BJ (cell line): ENCODE measurements at regions not wholly inside any gene's neighbourhood (a gene's known extent, or its start where the extent isn't known, plus 50 kb on each side); places are given as distances from the start of the nearest gene placed in this dataset.

Experiments used
- CTCF ChIA-PET: fragments of 350-600 bp; formaldehyde crosslinking; extraction: SDS; loops from one replicate; lab custom pipeline; 2021; ENCODE audit warnings: antibody characterized with exemption, inconsistent platforms; lab: Yijun Ruan, JAX
- POLR2A ChIA-PET: fragments of 300-600 bp; sonication (Branson Sonifier 250); formaldehyde crosslinking; extraction: SDS; loops from one replicate; lab custom pipeline; 2021; ENCODE audit warnings: antibody characterized with exemption; lab: Charles Lee
- DNase-seq: peaks from one replicate; pipeline ENCODE4 v3.0.0-alpha.2; 2011; ENCODE audit warnings: low read depth
- H3K27me3 ChIP-seq: 2 replicates; pipeline ENCODE4 v1.6.0; 2011; ENCODE audit warnings: low read length; ENCODE audit not compliant: control insufficient read depth, insufficient read depth
- H3K36me3 ChIP-seq: 2 replicates; pipeline ENCODE4 v1.5.1; 2011; ENCODE audit warnings: low read length; ENCODE audit not compliant: control insufficient read depth, insufficient read depth
- H3K4me3 ChIP-seq: 2 replicates; pipeline ENCODE4 v1.5.1; 2011; ENCODE audit warnings: low read depth, mild to moderate bottlenecking, control low read depth, low read length
- TF ChIP-seq, protein P1 (sequence below): IDR thresholded peaks from 2 replicates; pipeline ENCODE4 v1.5.1; 2011; ENCODE audit warnings: low read depth, mild to moderate bottlenecking, control low read depth, inconsistent platforms, low read length, moderate library complexity; ENCODE audit not compliant: insufficient read depth

GRCh38 chr2:105179469-105180372 lies 61.8 kb upstream of the GPR45 start:
- Histone ChIP-seq H3K4me3 (no peak overlapping the region), H3K27me3 (peaks cover 12% of the 10 kb centered on the region; the same call in 1 of the 2 replicates), H3K36me3 (no peaks in the 10 kb centered on the region)
- POLR2A ChIA-PET: no interaction called here
- no peak for DNase-seq
- TF ChIP-seq, protein P1, sequence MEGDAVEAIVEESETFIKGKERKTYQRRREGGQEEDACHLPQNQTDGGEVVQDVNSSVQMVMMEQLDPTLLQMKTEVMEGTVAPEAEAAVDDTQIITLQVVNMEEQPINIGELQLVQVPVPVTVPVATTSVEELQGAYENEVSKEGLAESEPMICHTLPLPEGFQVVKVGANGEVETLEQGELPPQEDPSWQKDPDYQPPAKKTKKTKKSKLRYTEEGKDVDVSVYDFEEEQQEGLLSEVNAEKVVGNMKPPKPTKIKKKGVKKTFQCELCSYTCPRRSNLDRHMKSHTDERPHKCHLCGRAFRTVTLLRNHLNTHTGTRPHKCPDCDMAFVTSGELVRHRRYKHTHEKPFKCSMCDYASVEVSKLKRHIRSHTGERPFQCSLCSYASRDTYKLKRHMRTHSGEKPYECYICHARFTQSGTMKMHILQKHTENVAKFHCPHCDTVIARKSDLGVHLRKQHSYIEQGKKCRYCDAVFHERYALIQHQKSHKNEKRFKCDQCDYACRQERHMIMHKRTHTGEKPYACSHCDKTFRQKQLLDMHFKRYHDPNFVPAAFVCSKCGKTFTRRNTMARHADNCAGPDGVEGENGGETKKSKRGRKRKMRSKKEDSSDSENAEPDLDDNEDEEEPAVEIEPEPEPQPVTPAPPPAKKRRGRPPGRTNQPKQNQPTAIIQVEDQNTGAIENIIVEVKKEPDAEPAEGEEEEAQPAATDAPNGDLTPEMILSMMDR: peak; percentile 46
- CTCF ChIA-PET: interaction anchor here (0.8 to 1.7 kb wide), 2 partner anchors 11 to 56 kb away, joined by 5 read pairs; no protein-coding TSS in a partner anchor

DNA sequence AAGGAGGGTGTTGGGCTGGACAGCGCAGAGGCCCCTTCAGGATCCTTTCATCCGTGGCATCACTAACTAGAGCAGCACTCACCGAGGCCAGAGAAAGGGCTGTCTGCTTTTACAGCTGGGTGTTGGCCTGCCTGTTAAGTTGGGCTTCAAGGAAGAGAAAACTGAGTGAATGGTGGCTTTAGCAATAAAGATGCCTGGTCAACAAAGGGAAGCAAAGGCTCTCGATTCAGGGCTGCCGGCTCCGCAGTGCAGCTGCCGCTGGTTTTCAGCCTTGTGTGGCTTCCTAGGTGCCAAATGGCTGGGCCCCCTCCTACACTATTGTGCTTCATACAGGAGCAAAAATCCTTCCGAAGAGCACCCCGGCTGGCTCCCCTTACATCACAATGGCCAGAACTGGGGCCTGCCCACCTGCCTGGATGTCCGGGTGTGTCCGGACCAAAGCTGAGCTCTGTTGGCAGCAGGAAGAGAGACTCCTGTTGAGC lies 61.0 kb upstream of the GPR45 start:
- DNase-seq: no peak
- peaks cover 8% of the 10 kb centered on the region; the same call in 1 of the 2 replicates for H3K27me3 ChIP-seq
- POLR2A ChIA-PET: no interaction called here
- no peaks in the 10 kb centered on the region for H3K36me3 ChIP-seq
- TF ChIP-seq, protein P1: no peak
- CTCF ChIA-PET: interaction anchor here (0.8 to 1.7 kb wide), 2 partner anchors 10 to 55 kb away, joined by 5 read pairs; no protein-coding TSS in a partner anchor
- no peak overlapping the region for H3K4me3 ChIP-seq

GRCh38 chr2:105181282-105181681 lies 60.3 kb upstream of the GPR45 start:
- TF ChIP-seq, protein P1: no peak
- CTCF ChIA-PET: interaction anchor here (1.7 kb wide), 1 partner anchor 54 kb away, joined by 5 read pairs; no protein-coding TSS in a partner anchor

GRCh38 chr2:105183555-105184323 lies 57.8 kb upstream of the GPR45 start:
- CTCF ChIA-PET: interaction anchor here (0.9 kb wide), 1 partner anchor 69 kb away, joined by 3 read pairs; no protein-coding TSS in a partner anchor
- DNase-seq: no peak
- H3K4me3 ChIP-seq: no peak overlapping the region
- TF ChIP-seq, protein P1: no peak
- no peaks in the 10 kb centered on the region for H3K36me3 ChIP-seq
- POLR2A ChIA-PET: no interaction called here
- peaks cover 1% of the 10 kb centered on the region for H3K27me3 ChIP-seq

More at GRCh38 chr2:105181282-105181681, 60.3 kb upstream of the GPR45 start:
- no peak overlapping the region for H3K4me3 ChIP-seq
- POLR2A ChIA-PET: no interaction called here
- no peak for DNase-seq
- H3K27me3 ChIP-seq: peaks cover 7% of the 10 kb centered on the region; the same call in 1 of the 2 replicates
- H3K36me3 ChIP-seq: no peaks in the 10 kb centered on the region
